CD4-positive, alpha-beta T cell (primary cell): ENCODE measurements at regions not wholly inside any gene's neighbourhood (a gene's known extent, or its start where the extent isn't known, plus 50 kb on each side); places are given as distances from the start of the nearest gene placed in this dataset.

Source experiments
- ATAC-seq: fragments of 200-7000 bp; cut with Tn5 transposase; one replicate; pipeline ENCODE4 v1.10.0; 2022; ENCODE audit warnings: mild to moderate bottlenecking; ENCODE audit not compliant: poor library complexity
- CTCF ChIA-PET: fragments of 350-600 bp; sonication (Branson Sonifier 250); formaldehyde crosslinking; loops from one replicate; lab custom pipeline; 2021; ENCODE audit warnings: antibody characterized with exemption, inconsistent platforms; lab: Charles Lee
- POLR2A ChIA-PET: fragments of 350-600 bp; sonication (Branson Sonifier 250); formaldehyde crosslinking; loops from one replicate; lab custom pipeline; 2021; ENCODE audit warnings: antibody characterized with exemption, inconsistent platforms; lab: Charles Lee
- DNase-seq, 14 experiments: peaks; one replicate each; pipeline ENCODE4 v3.0.0-alpha.2; 2013 to 2020; ENCODE audit warnings: mixed read lengths in 2 of 14
- H3K27ac ChIP-seq, 2 donors: one replicate each; pipeline versions ENCODE4 v1.5.1 to v1.7.0; 2013; ENCODE audit warnings: low read length in 2 of 2, low read depth in 1 of 2, mild to moderate bottlenecking in 1 of 2
- H3K27me3 ChIP-seq, 2 experiments: 1 replicate in 1 of 2; 2 replicates in 1 of 2; pipeline versions ENCODE4 v1.6.1 to v1.7.0; 2013; ENCODE audit warnings: low read length in 2 of 2, control low read depth in 1 of 2, mild to moderate bottlenecking in 1 of 2, moderate library complexity in 1 of 2; ENCODE audit not compliant: insufficient read depth in 2 of 2, control insufficient read depth in 1 of 2
- H3K36me3 ChIP-seq: one replicate; pipeline ENCODE4 v1.6.1; 2013; ENCODE audit warnings: low read length, control low read depth; ENCODE audit not compliant: insufficient read depth
- H3K4me1 ChIP-seq: one replicate; pipeline ENCODE4 v1.6.1; 2013; ENCODE audit warnings: low read length, control low read depth; ENCODE audit not compliant: insufficient read depth
- H3K4me3 ChIP-seq: one replicate; pipeline ENCODE4 v1.5.1; 2013; ENCODE audit warnings: mild to moderate bottlenecking, low read length, moderate library complexity
- H3K9me3 ChIP-seq, 2 experiments: 1 replicate in 1 of 2; 2 replicates in 1 of 2; pipeline versions ENCODE4 v1.6.1 to v1.7.0; 2013; ENCODE audit warnings: low read length in 2 of 2, mild to moderate bottlenecking in 2 of 2, control low read depth in 1 of 2, moderate library complexity in 1 of 2; ENCODE audit not compliant: control insufficient read depth in 1 of 2, insufficient read depth in 1 of 2
- H3K27ac Mint-ChIP-seq: one replicate; pipeline ENCODE4 v1.8.0; 2020; ENCODE audit warnings: mixed read lengths
- H3K27me3 Mint-ChIP-seq: one replicate; pipeline ENCODE4 v1.8.0; 2021; ENCODE audit warnings: mixed read lengths
- H3K36me3 Mint-ChIP-seq: one replicate; pipeline ENCODE4 v1.8.0; 2021; ENCODE audit warnings: low read depth, mixed read lengths
- H3K4me1 Mint-ChIP-seq: one replicate; pipeline ENCODE4 v1.8.0; 2021; ENCODE audit warnings: low read depth, mixed read lengths
- H3K4me3 Mint-ChIP-seq: one replicate; pipeline ENCODE4 v1.8.0; 2020; ENCODE audit warnings: mild to moderate bottlenecking, mixed read lengths
- H3K9me3 Mint-ChIP-seq: one replicate; pipeline ENCODE4 v1.8.0; 2020; ENCODE audit warnings: mixed read lengths
- intact Hi-C, 2 experiments: fragments of 100-400 bp; cut with DNase I in 1 of 2; cut with micrococcal nuclease in 1 of 2; formaldehyde crosslinking; loops; one replicate each; pipeline versions ENCODE4 v1.15.1 to v1.9.0; 2023 to 2025; cut with DNase I, micrococcal nuclease
- TF ChIP-seq, protein P1 (sequence below): fragments of 200-600 bp; IDR thresholded peaks from one replicate; pipeline ENCODE4 v1.8.0; 2022; ENCODE audit warnings: antibody characterized with exemption, mild to moderate bottlenecking

DNA sequence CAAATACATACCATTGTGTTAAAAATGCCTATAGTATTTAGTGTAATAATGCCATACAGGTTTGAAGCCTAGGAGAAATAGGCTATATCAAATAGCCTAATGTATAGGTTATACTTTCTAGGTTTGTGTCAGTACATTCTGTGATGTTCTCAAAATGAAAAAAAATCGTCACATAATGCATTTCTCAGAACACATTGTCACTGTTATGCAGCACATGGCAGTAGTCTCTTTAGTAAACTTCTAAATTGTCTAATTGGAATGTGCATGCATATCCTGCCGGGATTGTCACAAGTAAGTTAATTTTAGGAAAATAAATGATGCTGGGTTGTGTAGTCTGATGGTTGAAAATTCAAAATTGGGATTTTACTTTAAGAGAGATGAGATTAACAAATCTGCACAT lies 920.1 kb upstream of the CNTN5 start:
- DNase-seq (no peak), ATAC-seq (no peak)
- Mint-ChIP-seq H3K9me3 (peaks cover 5% of the 10 kb centered on the region), H3K4me3 (no peak overlapping the region), H3K27me3 (no peaks in the 10 kb centered on the region), H3K4me1 (no peaks in the 10 kb centered on the region), H3K27ac (no peak overlapping the region), H3K36me3 (no peaks in the 10 kb centered on the region)
- TF ChIP-seq, protein P1, sequence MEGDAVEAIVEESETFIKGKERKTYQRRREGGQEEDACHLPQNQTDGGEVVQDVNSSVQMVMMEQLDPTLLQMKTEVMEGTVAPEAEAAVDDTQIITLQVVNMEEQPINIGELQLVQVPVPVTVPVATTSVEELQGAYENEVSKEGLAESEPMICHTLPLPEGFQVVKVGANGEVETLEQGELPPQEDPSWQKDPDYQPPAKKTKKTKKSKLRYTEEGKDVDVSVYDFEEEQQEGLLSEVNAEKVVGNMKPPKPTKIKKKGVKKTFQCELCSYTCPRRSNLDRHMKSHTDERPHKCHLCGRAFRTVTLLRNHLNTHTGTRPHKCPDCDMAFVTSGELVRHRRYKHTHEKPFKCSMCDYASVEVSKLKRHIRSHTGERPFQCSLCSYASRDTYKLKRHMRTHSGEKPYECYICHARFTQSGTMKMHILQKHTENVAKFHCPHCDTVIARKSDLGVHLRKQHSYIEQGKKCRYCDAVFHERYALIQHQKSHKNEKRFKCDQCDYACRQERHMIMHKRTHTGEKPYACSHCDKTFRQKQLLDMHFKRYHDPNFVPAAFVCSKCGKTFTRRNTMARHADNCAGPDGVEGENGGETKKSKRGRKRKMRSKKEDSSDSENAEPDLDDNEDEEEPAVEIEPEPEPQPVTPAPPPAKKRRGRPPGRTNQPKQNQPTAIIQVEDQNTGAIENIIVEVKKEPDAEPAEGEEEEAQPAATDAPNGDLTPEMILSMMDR, result no peak
- ChIA-PET CTCF (no interaction called here), POLR2A (no interaction called here)
- Histone ChIP-seq H3K9me3 (peaks cover 0 to 8% of the 10 kb centered on the region in 2 experiments), H3K4me1 (no peaks in the 10 kb centered on the region), H3K36me3 (no peaks in the 10 kb centered on the region), H3K27ac (no peak overlapping the region), H3K4me3 (no peak overlapping the region), H3K27me3 (no peaks in the 10 kb centered on the region)
- intact Hi-C loops, result no loop called here

GRCh38 chr11:98101329-98101728 lies 919.4 kb upstream of the CNTN5 start:
- Histone ChIP-seq H3K9me3 (peaks cover 0 to 11% of the 10 kb centered on the region in 2 experiments), H3K4me1 (no peaks in the 10 kb centered on the region), H3K27me3 (no peaks in the 10 kb centered on the region), H3K27ac (no peak overlapping the region), H3K4me3 (no peak overlapping the region), H3K36me3 (no peaks in the 10 kb centered on the region)
- Mint-ChIP-seq H3K9me3 (peaks cover 5% of the 10 kb centered on the region), H3K36me3 (no peaks in the 10 kb centered on the region), H3K27ac (no peak overlapping the region), H3K27me3 (no peaks in the 10 kb centered on the region), H3K4me3 (no peak overlapping the region), H3K4me1 (no peaks in the 10 kb centered on the region)
- ChIA-PET POLR2A (no interaction called here), CTCF (no interaction called here)
- intact Hi-C loops, result no loop called here
- TF ChIP-seq, protein P1, result no peak
- ATAC-seq, result no peak
- DNase-seq, result no peak

DNA sequence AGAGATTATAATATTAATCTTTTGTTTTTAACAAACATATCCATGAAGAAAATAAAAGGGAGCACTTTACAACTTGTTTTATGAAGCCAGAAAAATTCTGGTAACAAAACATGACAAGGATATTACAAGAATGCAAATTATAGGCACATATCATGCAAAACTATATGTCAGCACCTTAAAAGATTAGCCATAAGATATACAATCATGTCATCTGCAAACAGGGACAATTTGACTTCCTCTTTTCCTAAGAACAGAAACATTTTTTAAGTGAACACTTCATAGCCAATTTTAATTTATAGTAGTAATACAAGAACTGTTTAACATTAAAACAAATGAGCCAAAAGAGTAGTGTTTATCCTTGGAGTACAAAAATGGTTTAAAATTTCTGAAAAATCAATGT lies 916.5 kb upstream of the CNTN5 start:
- Mint-ChIP-seq H3K9me3 (no peaks in the 10 kb centered on the region), H3K4me1 (no peaks in the 10 kb centered on the region), H3K4me3 (no peak overlapping the region), H3K27ac (no peak overlapping the region), H3K27me3 (no peaks in the 10 kb centered on the region), H3K36me3 (no peaks in the 10 kb centered on the region)
- Histone ChIP-seq H3K4me3 (no peak overlapping the region), H3K4me1 (no peaks in the 10 kb centered on the region), H3K36me3 (no peaks in the 10 kb centered on the region), H3K9me3 (peaks cover 0 to 11% of the 10 kb centered on the region in 2 experiments), H3K27ac (no peak overlapping the region), H3K27me3 (no peaks in the 10 kb centered on the region)
- POLR2A ChIA-PET, result no interaction called here
- intact Hi-C loops, result no loop called here
- CTCF ChIA-PET, result no interaction called here
- DNase-seq (no peak), ATAC-seq (no peak)
- TF ChIP-seq, protein P1, result no peak
